DOHH2 (cell line): ENCODE measurements at regions not wholly inside any gene's neighbourhood (a gene's known extent, or its start where the extent isn't known, plus 50 kb on each side); places are given as distances from the start of the nearest gene placed in this dataset.

ENCODE experiments used
- H3F3A ChIP-seq: fragments of 200-600 bp; sonication (generic), shearing (Covaris generic); 2 replicates; pipeline ENCODE4 v1.6.0; 2016; ENCODE audit warnings: antibody characterized with exemption, mild to moderate bottlenecking; ENCODE audit not compliant: control insufficient read depth, insufficient read depth
- H3K27ac ChIP-seq: fragments of 200-600 bp; sonication (generic); 2 replicates; pipeline ENCODE4 v1.5.1; 2014; ENCODE audit warnings: low read depth, mild to moderate bottlenecking, low read length, moderate library complexity
- H3K27me3 ChIP-seq: fragments of 200-600 bp; sonication (generic); 2 replicates; pipeline ENCODE4 v1.6.1; 2014; ENCODE audit warnings: mild to moderate bottlenecking, low read length, mixed read lengths; ENCODE audit not compliant: control insufficient read depth
- H3K36me3 ChIP-seq: fragments of 200-600 bp; sonication (generic); 2 replicates; pipeline ENCODE4 v1.6.1; 2014; ENCODE audit warnings: mild to moderate bottlenecking, low read length, moderate library complexity, mixed read lengths; ENCODE audit not compliant: control insufficient read depth
- H3K4me1 ChIP-seq: fragments of 200-600 bp; sonication (generic); 2 replicates; pipeline ENCODE4 v1.6.1; 2014; ENCODE audit warnings: mild to moderate bottlenecking, low read length, mixed read lengths; ENCODE audit not compliant: control insufficient read depth
- H3K4me2 ChIP-seq: fragments of 200-600 bp; sonication (generic); 2 replicates; pipeline ENCODE4 v1.6.0; 2014; ENCODE audit warnings: mild to moderate bottlenecking, low read length, moderate library complexity
- H3K4me3 ChIP-seq: fragments of 200-600 bp; sonication (generic); 2 replicates; pipeline ENCODE4 v1.5.1; 2014; ENCODE audit warnings: mild to moderate bottlenecking, low read length, mixed read lengths
- H3K79me2 ChIP-seq: fragments of 200-600 bp; sonication (generic); 2 replicates; pipeline ENCODE4 v1.6.1; 2014; ENCODE audit warnings: mild to moderate bottlenecking, low read length, mixed read lengths; ENCODE audit not compliant: control insufficient read depth
- H3K9me2 ChIP-seq: fragments of 200-600 bp; sonication (generic); replicated peaks from 2 replicates; pipeline ENCODE4 v1.6.1; 2014; ENCODE audit warnings: mild to moderate bottlenecking, low read length, mixed read lengths; ENCODE audit not compliant: control insufficient read depth
- H3K9me3 ChIP-seq: fragments of 200-600 bp; sonication (generic); 2 replicates; pipeline ENCODE4 v1.6.1; 2014; ENCODE audit warnings: antibody characterized with exemption, low read length, mixed read lengths; ENCODE audit not compliant: control insufficient read depth, insufficient read depth
- H4K20me1 ChIP-seq: fragments of 200-600 bp; sonication (generic); 2 replicates; pipeline ENCODE4 v1.6.0; 2014; ENCODE audit warnings: low read depth, mild to moderate bottlenecking, antibody characterized with exemption, low read length, moderate library complexity; ENCODE audit not compliant: control insufficient read depth, insufficient read depth
- EZH2phosphoT487 ChIP-seq: fragments of 200-600 bp; sonication (generic); IDR thresholded peaks from 2 replicates; pipeline ENCODE4 v1.6.1; 2017; ENCODE audit warnings: borderline replicate concordance, mild to moderate bottlenecking, antibody characterized with exemption, low read length, moderate library complexity, mixed read lengths
- TF ChIP-seq, protein P1 (sequence below): fragments of 200-600 bp; sonication (generic); IDR thresholded peaks from one replicate; pipeline ENCODE4 v1.5.1; 2014; ENCODE audit warnings: antibody characterized with exemption, mild to moderate bottlenecking, low read depth, low read length; ENCODE audit not compliant: poor library complexity, severe bottlenecking

DNA sequence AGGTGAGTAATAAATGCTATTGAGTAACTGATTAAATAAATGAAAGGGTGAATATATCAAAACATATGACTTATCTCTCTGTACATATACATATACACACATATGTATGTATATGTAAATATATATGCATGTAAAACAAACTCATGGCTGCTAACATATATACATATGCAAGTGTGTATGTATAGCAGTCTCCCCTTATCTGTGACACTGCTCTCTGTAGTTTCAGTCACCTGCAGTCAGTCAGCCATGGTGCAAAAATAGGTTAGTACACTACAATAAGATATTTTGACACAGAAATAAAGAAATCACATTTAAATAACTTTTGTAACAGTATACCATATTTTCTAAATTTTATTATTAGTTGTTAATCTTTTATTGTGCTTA lies 467.4 kb downstream of the EPHA5 start:
- Histone ChIP-seq H4K20me1 (no peaks in the 10 kb centered on the region), H3K4me1 (no peaks in the 10 kb centered on the region), H3K27me3 (no peaks in the 10 kb centered on the region), H3F3A (no peaks in the 10 kb centered on the region), H3K9me3 (no peaks in the 10 kb centered on the region; the same call in 1 of the 2 replicates), H3K4me2 (no peak overlapping the region), H3K79me2 (no peaks in the 10 kb centered on the region), H3K27ac (no peak overlapping the region), H3K9me2 (no peaks in the 10 kb centered on the region), H3K4me3 (no peak overlapping the region), H3K36me3 (no peaks in the 10 kb centered on the region)
- TF ChIP-seq, protein P1, sequence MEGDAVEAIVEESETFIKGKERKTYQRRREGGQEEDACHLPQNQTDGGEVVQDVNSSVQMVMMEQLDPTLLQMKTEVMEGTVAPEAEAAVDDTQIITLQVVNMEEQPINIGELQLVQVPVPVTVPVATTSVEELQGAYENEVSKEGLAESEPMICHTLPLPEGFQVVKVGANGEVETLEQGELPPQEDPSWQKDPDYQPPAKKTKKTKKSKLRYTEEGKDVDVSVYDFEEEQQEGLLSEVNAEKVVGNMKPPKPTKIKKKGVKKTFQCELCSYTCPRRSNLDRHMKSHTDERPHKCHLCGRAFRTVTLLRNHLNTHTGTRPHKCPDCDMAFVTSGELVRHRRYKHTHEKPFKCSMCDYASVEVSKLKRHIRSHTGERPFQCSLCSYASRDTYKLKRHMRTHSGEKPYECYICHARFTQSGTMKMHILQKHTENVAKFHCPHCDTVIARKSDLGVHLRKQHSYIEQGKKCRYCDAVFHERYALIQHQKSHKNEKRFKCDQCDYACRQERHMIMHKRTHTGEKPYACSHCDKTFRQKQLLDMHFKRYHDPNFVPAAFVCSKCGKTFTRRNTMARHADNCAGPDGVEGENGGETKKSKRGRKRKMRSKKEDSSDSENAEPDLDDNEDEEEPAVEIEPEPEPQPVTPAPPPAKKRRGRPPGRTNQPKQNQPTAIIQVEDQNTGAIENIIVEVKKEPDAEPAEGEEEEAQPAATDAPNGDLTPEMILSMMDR, result no peak
- no peak for TF ChIP-seq EZH2phosphoT487

DNA sequence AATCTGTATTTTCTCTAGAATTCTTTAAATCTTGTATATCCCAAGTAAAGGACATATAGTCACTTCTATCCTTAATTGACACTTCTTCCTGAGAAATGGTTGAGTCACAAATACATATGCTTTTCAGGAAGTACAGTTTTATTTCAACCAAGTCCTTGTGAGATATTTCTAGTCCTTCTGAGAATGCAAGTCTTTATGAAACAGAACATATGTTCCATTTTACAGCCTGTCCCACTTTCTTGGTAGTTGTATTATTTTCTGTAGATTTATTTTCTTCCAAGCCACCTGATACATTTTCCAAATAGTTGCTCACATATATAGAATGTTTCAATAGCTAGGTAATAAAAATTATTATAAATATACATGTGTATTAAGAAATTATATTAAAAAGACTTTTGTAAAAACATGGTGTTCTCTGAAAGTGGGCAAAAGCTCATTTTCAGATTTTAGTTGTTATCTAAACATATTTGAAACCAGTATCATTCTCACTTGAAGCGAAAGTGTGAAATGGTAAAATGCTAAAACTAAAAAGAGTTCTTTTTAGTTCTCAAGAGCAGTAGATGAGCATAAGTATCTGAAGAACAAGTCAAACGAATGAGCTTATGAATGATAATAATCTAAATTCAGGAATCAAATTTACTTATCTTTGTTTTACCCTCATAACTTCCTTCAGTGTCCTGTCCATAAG lies 468.0 kb downstream of the EPHA5 start:
- H3K4me1 ChIP-seq, result no peaks in the 10 kb centered on the region
- H3K9me3 ChIP-seq, result no peaks in the 10 kb centered on the region; the same call in 1 of the 2 replicates
- H3K27ac ChIP-seq, result no peak overlapping the region
- TF ChIP-seq, protein P1, result no peak
- no peak for TF ChIP-seq EZH2phosphoT487
- no peaks in the 10 kb centered on the region for H4K20me1 ChIP-seq
- no peaks in the 10 kb centered on the region for H3K79me2 ChIP-seq
- no peaks in the 10 kb centered on the region for H3K9me2 ChIP-seq
- H3K27me3 ChIP-seq, result no peaks in the 10 kb centered on the region
- H3K4me2 ChIP-seq, result no peak overlapping the region
- no peak overlapping the region for H3K4me3 ChIP-seq
- H3F3A ChIP-seq, result no peaks in the 10 kb centered on the region
- no peaks in the 10 kb centered on the region for H3K36me3 ChIP-seq

DNA sequence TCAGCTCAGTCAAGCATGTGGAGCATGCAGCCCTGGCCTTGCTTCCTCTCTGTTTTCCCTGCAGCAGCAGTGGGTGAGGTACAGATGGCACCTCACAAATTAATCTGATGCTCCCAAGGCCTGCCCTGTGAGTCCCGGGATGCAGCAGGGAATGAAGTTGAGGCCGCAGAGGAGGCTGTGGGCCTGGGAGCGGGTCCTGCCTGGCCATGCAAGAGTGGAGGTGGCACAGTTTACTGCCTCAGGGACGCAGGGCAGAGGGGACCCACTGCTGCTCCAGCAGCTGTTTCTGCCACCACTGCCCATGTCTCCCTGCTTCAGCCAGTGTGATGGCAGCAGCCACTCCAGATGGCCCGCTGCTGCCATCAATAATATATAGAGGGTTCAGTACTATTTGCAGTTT lies 474.6 kb downstream of the EPHA5 start:
- Histone ChIP-seq H3K27me3 (no peaks in the 10 kb centered on the region), H3K79me2 (no peaks in the 10 kb centered on the region), H3F3A (no peaks in the 10 kb centered on the region), H3K4me3 (no peak overlapping the region), H3K4me2 (no peak overlapping the region), H4K20me1 (no peaks in the 10 kb centered on the region), H3K9me3 (no peaks in the 10 kb centered on the region; the same call in 1 of the 2 replicates), H3K9me2 (no peaks in the 10 kb centered on the region), H3K27ac (no peak overlapping the region), H3K4me1 (no peaks in the 10 kb centered on the region), H3K36me3 (no peaks in the 10 kb centered on the region)
- no peak for TF ChIP-seq EZH2phosphoT487
- TF ChIP-seq, protein P1, result no peak
